T-helper 2 cell treated with Interferon-gamma antibody and Interleukin-4, amounts not matched to agents 5 μg/mL and 100 μg/mL, for 36 hours (primary cell): ENCODE measurements at regions not wholly inside any gene's neighbourhood (a gene's known extent, or its start where the extent isn't known, plus 50 kb on each side); places are given as distances from the start of the nearest gene placed in this dataset.

Source experiments
- DNase-seq: peaks from one replicate; pipeline ENCODE4 v3.0.0; 2021; ENCODE audit warnings: low spot score
- H3K27ac Mint-ChIP-seq: one replicate; pipeline ENCODE4 v1.8.0; 2021; ENCODE audit warnings: mild to moderate bottlenecking, mixed read lengths
- H3K27me3 Mint-ChIP-seq: one replicate; pipeline ENCODE4 v1.8.0; 2021; ENCODE audit warnings: low read depth, mixed read lengths
- H3K36me3 Mint-ChIP-seq: one replicate; pipeline ENCODE4 v1.8.0; 2021; ENCODE audit warnings: low read depth, mixed read lengths
- H3K4me1 Mint-ChIP-seq: one replicate; pipeline ENCODE4 v1.8.0; 2021; ENCODE audit warnings: low read depth, mixed read lengths
- H3K4me3 Mint-ChIP-seq: one replicate; pipeline ENCODE4 v1.8.0; 2022; ENCODE audit warnings: mild to moderate bottlenecking, moderate library complexity, mixed read lengths
- H3K9me3 Mint-ChIP-seq: one replicate; pipeline ENCODE4 v1.8.0; 2021; ENCODE audit warnings: mixed read lengths

DNA sequence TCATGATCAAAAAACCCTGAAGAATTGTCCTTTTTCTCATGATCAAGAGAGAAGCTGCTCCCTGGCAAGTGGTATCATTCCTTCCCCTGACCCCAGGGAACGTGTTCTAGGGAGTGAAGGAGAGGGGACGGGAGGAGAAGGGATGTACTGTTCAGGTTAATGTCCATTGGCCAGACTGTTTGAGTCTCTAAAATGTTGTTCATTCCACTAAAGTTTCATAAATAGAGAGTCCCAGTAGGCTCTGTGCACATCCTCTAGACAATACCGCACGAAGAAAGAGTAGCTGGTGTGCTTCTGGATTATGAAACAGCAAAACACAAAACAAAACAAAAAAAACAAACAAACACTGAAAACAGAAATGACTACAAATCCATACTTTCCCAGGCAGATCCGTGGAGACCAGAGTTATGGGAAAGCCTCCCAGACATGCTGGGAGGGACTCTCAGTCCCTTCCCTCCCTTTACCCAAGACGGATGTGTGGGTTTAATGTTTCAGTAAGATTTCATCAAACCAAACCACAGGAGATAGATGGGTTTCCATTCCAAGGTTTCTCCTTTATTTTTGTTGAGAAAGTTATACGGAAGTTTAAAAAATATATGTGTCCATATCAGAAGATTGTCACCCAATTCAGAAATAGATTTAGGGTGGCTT lies 66.5 kb upstream of the TNS3 start:
- no peak overlapping the region for H3K4me3 Mint-ChIP-seq
- peaks cover 12% of the 10 kb centered on the region for H3K4me1 Mint-ChIP-seq

DNA sequence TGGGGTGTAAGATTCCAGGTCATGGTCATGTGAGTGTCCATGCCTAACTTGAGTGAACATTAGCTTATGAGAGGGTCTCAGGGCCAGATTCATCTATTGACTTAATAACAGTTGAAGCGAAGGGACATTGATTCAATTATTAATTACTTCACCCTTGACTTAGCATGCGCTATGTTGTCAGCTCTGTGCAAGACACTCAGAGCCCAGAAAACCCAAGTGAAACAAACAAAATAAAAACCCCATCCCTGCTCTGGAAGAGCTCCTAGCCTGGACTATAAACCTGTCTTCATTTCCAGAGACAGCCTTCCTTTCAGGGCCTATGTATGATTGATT lies 66.0 kb upstream of the TNS3 start:
- H3K9me3 Mint-ChIP-seq, result peaks cover 11% of the 10 kb centered on the region
- no peaks in the 10 kb centered on the region for H3K27me3 Mint-ChIP-seq
- H3K4me3 Mint-ChIP-seq, result no peak overlapping the region
- peak overlapping the region; percentile 78 for H3K27ac Mint-ChIP-seq
- no peak for DNase-seq
- peaks cover 12% of the 10 kb centered on the region for H3K4me1 Mint-ChIP-seq
- H3K36me3 Mint-ChIP-seq, result no peaks in the 10 kb centered on the region

More for the DNA sequence above, 66.5 kb upstream of the TNS3 start:
- DNase-seq, result no peak
- Mint-ChIP-seq H3K27me3 (no peaks in the 10 kb centered on the region), H3K9me3 (peaks cover 11% of the 10 kb centered on the region), H3K27ac (no peak overlapping the region), H3K36me3 (no peaks in the 10 kb centered on the region)

DNA sequence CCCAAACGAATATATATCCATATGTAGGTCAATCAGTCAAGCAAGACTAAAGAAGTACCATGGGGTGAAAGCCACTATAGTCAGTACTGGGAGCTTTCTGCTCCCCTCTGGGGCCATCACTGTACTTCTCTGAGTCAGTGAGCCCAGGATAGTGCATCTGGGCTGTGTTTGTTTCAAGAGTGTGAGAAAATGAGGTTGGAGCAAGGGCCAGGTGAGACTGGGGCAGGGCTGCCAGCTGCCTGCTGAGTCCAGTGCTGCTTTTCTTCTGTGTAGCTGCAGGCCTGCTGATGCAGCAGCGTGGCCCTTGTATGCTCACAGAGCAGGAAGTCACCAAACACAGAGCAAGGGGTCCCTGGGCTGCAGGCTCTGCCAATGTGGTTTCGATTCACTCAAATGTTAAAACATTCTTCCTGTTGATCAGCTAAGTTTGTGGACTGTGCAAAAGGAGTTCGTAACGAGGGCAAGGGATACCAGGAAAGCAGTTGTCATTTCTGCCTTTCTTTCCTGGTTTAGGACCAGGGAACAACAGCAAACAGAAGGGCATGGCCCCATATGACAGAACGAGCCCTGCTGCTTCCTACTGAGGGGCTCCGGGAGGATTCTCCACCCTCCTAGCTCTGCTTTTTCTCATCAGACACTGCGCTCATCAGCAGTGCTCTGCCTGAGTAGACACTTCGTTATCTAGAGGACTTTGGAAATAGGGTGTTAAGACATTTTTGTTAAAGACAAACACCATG lies 65.4 kb upstream of the TNS3 start:
- Mint-ChIP-seq H3K27me3 (no peaks in the 10 kb centered on the region), H3K36me3 (no peaks in the 10 kb centered on the region), H3K4me1 (peaks cover 12% of the 10 kb centered on the region), H3K27ac (peak overlapping the region; percentile 78), H3K4me3 (peak overlapping the region; percentile 5), H3K9me3 (peaks cover 11% of the 10 kb centered on the region)
- no peak for DNase-seq

DNA sequence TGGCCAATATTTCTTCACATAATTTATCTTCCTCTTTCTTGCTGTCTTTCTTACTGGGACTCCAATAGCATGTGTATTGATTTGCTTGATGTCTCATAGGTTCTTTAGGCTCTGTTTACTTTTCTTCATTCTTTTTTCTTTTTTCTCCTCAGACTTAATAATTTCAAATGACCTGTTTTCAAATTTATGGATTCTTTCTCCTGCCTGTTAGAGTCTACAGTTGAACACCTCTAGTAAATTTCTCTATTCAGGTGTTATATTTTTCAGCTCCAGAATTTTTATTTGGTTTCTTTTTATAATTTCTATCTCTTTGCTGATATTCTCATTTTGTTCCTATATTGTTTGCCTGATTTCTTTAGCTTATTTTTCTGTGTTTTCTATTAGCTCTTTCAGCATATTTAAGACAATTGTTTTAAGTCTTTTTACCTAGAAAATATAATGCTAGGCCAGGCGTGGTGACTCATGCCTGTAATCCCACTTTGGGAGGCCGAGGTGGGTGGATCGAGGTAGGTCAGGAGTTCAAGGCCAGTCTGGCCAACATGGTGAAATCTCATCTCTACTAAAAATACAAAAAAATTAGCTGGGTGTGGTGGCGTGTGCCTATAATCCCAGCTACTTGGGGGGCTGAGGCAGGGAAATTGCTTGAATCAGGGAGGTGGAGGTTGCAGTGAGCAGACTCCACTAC lies 61.9 kb upstream of the TNS3 start:
- Mint-ChIP-seq H3K27ac (no peak overlapping the region), H3K27me3 (no peaks in the 10 kb centered on the region), H3K36me3 (no peaks in the 10 kb centered on the region), H3K4me3 (no peak overlapping the region), H3K4me1 (peaks cover 12% of the 10 kb centered on the region), H3K9me3 (peaks cover 11% of the 10 kb centered on the region)
- DNase-seq, result no peak

DNA sequence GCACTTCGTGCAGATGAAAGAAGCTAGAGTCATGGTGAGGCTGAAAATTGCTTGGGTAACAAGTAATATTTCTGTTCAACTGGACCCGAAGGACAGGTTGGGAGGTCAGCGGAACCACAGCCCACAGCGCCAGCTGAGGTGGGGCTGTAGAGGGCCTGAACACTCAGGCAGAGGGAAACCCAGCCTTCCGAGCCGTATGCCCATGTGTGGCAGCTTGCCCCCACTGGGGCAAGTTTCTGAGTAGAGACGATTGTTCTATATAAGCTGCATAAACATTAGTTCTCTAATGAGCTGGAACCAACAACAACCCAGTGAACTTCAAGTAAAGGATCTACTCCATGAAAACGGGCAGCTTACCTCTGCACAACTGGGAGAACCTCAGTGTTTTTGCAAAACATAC lies 58.4 kb upstream of the TNS3 start:
- no peak overlapping the region for H3K27ac Mint-ChIP-seq
- no peaks in the 10 kb centered on the region for H3K36me3 Mint-ChIP-seq
- DNase-seq, result no peak
- H3K9me3 Mint-ChIP-seq, result peaks cover 11% of the 10 kb centered on the region
- H3K4me1 Mint-ChIP-seq, result no peaks in the 10 kb centered on the region
- H3K27me3 Mint-ChIP-seq, result no peaks in the 10 kb centered on the region
- no peak overlapping the region for H3K4me3 Mint-ChIP-seq

DNA sequence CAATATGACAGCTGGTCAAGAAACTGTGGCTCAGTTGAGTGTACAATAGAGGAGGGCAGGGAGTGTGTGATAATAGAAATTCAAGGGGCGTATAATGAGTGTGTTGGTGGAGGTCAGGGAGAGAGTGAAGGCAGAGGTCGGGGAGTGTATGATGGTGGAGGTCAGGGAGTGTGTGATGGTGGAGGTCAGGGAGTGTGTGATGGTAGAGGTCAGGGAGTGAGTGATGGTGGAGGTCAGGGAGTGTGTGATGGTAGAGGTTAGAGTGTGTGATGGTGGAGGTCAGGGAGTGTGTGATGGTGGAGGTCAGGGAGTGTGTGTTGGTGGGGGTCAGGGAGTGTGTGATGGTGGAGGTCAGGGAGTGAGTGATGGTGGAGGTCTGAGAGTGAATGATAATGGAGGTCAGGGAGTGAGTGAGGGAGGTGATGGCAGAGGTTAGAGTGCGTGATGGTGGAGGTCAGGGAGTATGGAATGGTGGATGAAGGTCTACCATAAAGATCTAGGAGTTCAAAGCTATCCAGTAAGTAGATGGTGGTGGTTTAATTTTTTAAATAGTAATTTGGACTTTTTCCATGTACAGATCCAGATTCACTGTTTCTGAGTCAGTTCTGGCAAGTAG lies 57.7 kb upstream of the TNS3 start:
- H3K4me3 Mint-ChIP-seq, result no peak overlapping the region
- H3K4me1 Mint-ChIP-seq, result no peaks in the 10 kb centered on the region
- peaks cover 5% of the 10 kb centered on the region for H3K9me3 Mint-ChIP-seq
- DNase-seq, result no peak
- H3K27ac Mint-ChIP-seq, result no peak overlapping the region
- no peaks in the 10 kb centered on the region for H3K36me3 Mint-ChIP-seq
- no peaks in the 10 kb centered on the region for H3K27me3 Mint-ChIP-seq

DNA sequence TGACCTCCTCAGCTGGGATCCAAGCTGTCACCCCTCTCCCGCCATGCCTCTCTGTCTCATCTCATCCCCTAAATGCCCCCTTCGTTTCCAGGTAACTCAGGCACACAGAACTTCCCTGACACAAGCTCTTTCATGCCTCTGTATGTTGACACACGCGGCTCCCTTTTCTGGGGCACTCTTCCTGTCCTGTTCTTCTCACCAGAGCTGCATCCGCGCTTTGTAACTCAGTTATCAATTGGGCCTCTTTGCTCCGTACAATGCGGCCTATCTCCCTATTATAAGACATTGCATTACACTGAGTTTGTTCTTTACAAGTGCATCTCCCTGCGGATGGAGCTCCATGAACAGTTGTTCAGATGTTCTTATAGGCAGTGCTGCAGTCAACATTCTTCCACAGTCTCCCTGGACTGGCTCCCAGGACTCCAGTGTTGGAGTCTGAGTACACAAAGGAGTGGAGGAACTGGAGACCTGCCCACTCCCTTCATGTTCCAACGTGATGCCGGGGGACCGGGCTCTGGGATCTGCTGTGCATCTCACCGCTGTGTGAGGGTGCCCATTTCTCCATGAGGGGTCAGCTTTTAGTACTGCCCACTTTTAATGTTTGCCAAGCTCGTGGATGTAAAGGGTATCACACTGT lies 56.9 kb upstream of the TNS3 start:
- no peak for DNase-seq
- H3K4me3 Mint-ChIP-seq, result no peak overlapping the region

DNA sequence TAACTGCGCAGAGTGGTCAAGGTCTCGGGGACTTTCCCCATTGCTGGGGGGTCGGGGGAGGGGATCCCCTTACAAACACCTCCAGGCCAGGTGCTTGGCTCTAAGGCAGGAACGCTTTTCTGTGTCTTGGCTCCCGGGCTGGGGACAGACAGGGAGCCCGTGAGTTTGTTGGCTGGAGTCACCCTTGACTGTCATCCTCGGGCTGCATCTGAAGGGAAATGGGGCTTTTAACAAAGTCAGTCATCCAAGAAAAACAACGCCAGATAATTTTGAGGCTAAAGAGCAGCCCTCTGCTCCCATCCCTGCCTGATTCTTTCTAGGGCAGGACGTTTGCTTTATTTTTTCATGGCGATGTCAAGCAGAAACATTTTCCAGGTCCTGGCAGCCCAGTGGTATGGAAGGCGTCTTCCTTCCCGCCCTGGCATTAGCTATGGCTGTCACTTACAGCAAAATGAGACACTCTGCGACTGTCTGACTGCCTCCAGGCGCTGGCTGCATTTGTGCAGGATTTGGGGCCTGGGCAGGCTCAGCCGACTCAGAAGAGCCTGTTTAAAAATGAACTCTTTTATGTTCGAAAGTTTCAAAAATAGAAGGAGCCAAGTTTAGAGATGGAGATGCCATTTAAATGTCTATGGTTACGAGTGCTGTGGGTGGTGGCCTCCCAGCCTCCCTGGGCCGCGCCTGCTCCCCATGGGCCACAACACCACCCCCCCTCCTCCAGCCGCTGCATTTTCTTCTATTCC lies 54.7 kb upstream of the TNS3 start:
- no peak for DNase-seq
- no peaks in the 10 kb centered on the region for H3K36me3 Mint-ChIP-seq
- H3K4me3 Mint-ChIP-seq, result no peak overlapping the region
- no peaks in the 10 kb centered on the region for H3K9me3 Mint-ChIP-seq
- no peaks in the 10 kb centered on the region for H3K4me1 Mint-ChIP-seq
- no peaks in the 10 kb centered on the region for H3K27me3 Mint-ChIP-seq
- no peak overlapping the region for H3K27ac Mint-ChIP-seq

More for the DNA sequence above, 56.9 kb upstream of the TNS3 start:
- Mint-ChIP-seq H3K4me1 (no peaks in the 10 kb centered on the region), H3K36me3 (no peaks in the 10 kb centered on the region), H3K27ac (no peak overlapping the region), H3K27me3 (no peaks in the 10 kb centered on the region), H3K9me3 (peaks cover 4% of the 10 kb centered on the region)

DNA sequence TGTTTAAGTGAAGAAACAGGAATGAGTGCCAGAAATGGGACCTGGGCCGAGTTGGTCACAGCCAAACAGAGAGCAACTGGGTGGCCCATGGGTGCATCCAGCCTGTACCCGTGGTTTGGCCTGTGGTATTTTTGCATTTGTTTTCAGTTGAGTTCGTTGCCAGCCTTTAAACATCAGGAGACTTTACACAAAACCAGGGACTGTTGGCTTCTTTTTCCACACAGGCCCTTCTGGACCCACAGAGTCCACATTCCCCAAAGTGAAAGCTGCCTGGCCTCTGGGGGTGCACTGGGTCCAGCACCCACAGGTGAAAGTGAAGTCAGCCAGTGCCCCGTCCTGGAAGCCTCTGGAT lies 54.1 kb upstream of the TNS3 start:
- no peaks in the 10 kb centered on the region for H3K27me3 Mint-ChIP-seq
- H3K27ac Mint-ChIP-seq, result no peak overlapping the region
- no peaks in the 10 kb centered on the region for H3K36me3 Mint-ChIP-seq
- H3K9me3 Mint-ChIP-seq, result no peaks in the 10 kb centered on the region
- DNase-seq, result no peak
- H3K4me1 Mint-ChIP-seq, result no peaks in the 10 kb centered on the region
- H3K4me3 Mint-ChIP-seq, result no peak overlapping the region

DNA sequence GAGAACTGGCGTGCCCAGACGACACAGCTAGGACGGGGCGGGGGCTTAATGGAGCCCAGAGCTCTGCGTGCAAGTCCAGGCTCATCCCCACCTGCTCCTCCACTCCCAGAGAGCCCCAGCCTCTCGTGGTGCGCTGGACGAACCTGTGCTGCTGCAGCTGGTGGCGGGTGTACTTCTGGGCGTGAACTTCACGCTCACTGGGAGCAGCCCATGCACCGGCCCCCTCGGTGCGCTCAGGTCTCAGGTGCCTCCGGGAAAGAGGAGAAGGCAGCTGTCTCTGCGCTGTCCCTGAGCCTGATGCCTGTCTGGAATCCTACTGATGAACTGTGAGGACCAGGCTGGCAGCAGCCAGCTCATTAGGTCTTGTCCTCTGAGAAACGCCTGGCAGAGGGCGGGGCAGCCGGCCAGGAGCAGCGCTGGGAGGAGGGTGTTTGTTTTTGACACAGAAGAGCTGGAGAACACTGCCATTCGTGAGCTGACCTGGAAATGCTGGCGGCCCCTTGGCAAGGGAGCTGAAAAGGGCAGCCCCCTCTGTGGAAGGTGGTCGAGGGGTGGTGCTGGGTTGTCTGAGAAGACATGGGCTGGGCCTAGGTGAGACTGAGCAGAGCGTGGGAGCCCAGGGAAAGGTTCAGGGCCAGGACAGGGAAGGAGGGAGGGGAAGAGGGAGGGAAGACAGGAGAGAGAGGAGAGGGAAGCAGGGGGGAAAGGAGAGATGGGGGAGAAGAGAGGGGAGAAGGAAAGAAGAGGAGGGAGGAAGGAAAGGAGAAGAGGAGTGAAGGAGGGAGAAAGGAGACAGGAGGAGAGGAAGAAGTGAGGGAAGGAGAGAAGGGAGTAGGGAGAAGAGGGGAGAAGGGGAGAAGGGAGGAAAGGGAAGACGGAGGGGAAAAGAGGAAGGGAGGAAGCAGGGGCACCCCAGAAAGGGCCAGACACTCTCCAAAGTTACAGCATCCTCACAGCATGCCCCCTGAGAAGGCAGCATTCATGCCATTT lies 53.5 kb upstream of the TNS3 start:
- no peak for DNase-seq
- no peaks in the 10 kb centered on the region for H3K9me3 Mint-ChIP-seq
- no peak overlapping the region for H3K4me3 Mint-ChIP-seq
- no peaks in the 10 kb centered on the region for H3K36me3 Mint-ChIP-seq
- H3K27ac Mint-ChIP-seq, result no peak overlapping the region
- no peaks in the 10 kb centered on the region for H3K27me3 Mint-ChIP-seq
- no peaks in the 10 kb centered on the region for H3K4me1 Mint-ChIP-seq

DNA sequence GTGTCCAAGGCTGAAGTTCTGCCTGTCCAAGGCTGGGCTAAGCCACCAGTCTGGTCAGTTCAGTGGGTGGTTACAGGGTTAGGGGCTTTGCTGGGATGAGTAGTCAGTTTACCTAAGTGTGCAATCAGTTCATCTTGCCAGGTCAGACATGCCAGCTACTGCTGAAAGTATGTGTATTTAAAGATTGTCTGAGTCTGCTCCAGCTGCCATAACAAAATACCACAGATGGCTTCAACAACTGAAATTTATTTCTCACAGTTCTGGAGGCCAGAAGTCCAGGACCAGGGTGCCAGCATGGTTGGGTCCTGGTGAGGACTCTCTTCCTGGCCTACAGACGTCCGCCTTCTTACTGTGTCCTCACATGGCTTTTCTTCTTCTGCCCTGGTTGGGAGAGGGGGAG lies 52.4 kb upstream of the TNS3 start:
- Mint-ChIP-seq H3K27ac (no peak overlapping the region), H3K9me3 (no peaks in the 10 kb centered on the region)

DNA sequence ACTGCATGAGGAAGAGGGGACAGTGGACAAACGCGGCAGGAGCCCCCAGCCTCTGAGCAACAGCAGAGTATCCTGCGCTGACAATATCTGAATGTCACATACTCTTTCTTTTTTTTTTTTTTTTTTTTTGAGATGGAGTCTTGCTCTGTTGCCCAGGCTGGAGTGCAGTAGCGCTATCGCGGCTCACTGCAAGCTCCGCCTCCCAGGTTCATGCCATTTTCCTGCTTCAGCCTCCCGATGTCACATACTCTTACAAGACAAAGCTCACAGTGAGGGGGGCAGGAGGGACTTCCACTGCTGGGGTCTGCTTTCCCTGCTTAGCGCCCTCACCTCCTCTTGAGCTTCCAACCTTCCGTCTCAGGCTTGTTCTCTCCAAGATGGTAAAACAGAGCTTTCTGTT lies 51.2 kb upstream of the TNS3 start:
- Mint-ChIP-seq H3K36me3 (no peaks in the 10 kb centered on the region), H3K27ac (no peak overlapping the region), H3K9me3 (no peaks in the 10 kb centered on the region), H3K4me3 (no peak overlapping the region), H3K27me3 (no peaks in the 10 kb centered on the region), H3K4me1 (no peaks in the 10 kb centered on the region)
- DNase-seq, result no peak

More for the DNA sequence above, 52.4 kb upstream of the TNS3 start:
- H3K4me1 Mint-ChIP-seq, result no peaks in the 10 kb centered on the region
- no peak for DNase-seq
- H3K36me3 Mint-ChIP-seq, result no peaks in the 10 kb centered on the region
- H3K27me3 Mint-ChIP-seq, result no peaks in the 10 kb centered on the region
- H3K4me3 Mint-ChIP-seq, result no peak overlapping the region
